ENCODE measurements at regions not wholly inside any gene's neighbourhood (a gene's known extent, or its start where the extent isn't known, plus 50 kb on each side); places are given as distances from the start of the nearest gene placed in this dataset.
"Not testable (repeated sequence)": the region's sequence is repeated elsewhere in the genome, so short reads cannot be mapped to it uniquely, and the experiment has no call there.

DNA sequence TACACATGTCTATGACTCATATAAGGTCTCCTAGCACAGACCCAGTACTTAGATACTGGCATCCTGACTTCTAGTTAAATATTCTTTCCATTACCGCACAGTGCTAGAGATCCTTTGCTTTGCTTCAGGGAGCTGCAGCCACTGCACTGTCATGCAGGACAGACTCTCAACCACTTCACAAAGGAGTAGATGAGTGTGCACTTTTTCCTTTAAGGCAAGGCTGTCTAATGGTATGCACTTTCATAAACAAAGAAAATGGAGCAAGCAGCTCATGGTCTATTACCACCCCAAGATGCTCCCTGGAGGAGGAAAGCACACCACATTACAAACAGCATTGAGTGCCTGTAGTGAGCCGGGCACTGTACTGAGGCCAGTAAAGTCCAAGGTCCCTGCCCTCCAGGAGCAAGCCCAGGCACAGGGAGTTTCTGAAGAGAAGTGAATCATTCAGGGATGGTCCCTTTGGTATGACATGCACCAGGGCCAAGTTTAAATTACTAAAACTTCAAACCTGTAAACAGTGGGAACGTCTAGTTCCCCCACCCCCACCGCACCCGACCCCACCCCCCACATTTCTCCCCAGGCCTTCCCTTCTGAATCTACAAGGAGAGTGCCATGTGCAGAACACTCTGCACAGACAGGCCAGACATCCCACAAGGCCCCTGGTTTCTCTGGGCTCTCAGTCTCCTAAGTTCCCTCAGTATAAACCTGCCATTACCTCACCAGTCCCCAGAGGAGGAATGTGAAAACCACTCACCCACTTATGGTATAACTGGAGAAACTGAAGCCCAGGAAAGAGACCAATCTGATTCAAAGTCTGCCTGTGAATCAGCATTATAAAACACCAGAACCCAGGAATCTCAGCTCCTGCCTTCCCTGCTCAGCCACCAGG, 107.8 kb upstream of the BCL6 start:
- no peak for DNase-seq (ENCODE audit: low read depth)

DNA sequence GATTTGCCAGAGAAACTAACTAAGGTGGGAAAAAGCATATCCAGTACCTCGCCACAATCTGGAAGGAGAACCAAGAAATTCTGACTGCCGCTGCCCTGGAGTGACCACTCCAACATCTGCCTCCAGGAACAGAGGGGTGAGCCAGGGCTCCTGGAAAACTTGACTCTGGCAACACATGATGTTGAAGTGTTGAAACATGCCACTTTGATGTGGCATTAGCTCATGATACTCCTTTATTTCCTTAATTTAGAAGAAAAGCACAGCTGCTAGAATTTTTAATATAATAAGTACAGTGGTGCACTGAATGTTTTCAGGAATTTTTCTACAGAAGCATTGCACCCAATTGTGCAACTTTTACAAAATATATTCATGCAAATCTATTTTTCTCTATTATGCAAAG, 109.9 kb upstream of the BCL6 start:
- DNase-seq (ENCODE audit: low read depth): no peak

DNA sequence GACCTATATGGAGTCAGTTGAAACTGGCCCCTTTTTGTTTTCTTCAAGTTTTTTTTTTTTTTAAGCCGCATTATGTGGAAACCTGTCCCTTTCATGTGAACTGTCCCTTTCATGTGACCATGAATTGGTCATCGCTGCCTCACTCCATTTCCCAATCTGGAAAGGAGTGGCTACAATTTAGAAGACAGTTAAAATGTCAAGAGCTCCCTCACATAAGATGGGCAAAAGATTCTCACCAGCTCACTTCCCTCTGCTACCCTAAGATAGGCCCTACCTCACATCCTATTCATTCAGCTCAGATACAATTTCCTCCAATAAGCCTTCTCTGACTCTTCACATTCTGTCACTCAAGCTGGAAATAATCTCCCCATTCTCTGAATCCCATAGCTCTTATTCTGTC, 111.3 kb upstream of the BCL6 start:
- DNase-seq (ENCODE audit: low read depth): no peak

DNA sequence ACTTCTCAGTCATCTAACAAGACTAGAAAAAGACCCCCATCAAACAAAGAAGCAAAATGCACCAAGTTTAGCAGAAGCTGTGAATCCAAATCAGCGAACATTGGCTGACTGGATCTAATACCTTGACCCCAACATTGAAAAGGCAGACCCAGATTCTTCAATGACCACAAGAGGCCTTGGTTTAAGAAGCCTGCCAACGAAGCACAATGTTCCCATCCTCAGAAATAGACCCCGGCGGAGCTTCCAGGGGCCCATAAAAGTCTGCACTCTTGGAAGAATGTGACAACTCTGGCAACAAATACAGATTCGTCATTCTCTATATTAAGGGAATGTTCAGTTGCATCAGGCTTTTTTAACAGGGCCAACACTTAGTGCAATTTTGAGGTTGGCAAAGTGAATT, 112.8 kb upstream of the BCL6 start:
- no peak for DNase-seq (ENCODE audit: low read depth)

DNA sequence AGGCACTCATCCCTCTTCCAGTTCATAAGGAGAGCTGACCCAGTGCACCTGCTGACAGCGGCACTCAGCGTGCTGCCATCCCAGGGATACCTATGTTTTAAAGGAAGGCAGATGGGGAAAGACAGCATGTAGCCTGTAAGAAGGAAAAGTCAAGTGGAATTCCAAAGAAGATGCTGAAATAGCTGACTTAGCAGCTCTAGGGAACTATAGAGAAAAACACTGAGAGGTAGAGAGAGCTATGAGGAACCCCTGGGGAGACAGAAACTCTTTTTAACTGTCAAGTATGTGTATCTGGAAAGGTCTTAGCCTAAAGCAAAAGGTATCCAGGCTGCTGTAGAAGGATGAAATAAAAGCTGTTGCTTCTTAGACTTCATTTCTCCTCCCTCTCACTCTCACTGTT, 113.4 kb upstream of the BCL6 start:
- no peak for DNase-seq (ENCODE audit: low read depth)

DNA sequence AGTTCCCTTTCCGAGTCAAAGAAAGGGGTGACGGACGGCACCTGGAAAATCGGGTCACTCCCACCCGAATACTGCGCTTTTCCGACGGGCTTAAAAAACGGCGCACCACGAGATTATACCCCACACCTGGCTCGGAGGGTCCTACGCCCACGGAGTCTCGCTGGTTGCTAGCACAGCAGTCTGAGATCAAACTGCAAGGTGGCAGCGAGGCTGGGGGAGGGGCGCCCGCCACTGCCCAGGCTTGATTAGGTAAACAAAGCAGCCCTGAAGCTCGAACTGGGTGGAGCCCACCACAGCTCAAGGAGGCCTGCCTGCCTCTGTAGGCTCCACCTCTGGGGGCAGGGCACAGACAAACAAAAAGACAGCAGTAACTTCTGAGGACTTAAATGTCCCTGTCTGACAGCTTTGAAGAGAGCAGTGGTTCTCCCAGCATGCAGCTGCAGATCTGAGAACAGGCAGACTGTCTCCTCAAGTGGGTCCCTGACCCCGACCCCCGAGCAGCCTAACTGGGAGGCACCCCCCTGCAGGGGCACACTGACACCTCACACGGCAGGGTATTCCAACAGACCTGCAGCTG, 117.5 kb upstream of the BCL6 start:
- not testable (repeated sequence) for DNase-seq (ENCODE audit: low read depth)

DNA sequence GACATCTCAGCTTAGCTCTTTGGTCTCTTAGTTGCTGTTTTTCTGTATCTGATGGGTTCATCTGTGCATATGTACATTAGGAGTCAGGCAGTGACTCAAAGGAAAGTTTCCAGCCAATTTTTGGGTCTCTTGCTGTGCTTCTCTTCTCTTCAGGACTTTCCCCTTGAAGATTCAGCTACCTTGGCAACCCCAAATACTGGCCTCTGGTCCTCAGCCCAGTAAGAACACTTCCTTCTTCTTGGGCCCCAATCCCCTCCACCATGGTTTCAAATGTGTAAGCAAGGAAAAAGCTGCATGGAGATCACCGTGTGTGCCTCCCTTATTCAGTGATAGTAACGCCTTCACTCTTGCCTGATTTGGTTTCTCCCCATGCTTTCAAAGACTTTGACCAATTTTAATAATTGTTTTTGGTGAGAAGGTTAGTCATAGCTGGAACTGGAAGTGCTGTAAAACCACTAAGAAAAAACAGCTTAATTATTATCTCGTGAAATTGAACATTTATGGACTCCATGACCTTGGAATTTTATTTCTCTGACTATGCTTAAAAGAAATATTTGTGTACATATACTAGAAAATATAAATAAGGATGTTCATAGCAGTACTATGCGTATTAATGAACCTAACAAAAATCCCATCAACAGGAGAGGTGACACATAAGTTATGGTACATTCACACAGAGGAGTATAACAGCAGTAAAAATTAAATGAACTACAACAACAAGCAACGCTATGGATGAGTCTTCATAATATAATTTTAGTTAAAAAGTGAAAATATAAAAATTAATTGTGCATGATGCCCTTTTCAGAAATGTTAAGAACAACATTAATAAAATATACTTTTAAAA, 125.3 kb upstream of the BCL6 start:
- DNase-seq (ENCODE audit: low read depth): no peak

DNA sequence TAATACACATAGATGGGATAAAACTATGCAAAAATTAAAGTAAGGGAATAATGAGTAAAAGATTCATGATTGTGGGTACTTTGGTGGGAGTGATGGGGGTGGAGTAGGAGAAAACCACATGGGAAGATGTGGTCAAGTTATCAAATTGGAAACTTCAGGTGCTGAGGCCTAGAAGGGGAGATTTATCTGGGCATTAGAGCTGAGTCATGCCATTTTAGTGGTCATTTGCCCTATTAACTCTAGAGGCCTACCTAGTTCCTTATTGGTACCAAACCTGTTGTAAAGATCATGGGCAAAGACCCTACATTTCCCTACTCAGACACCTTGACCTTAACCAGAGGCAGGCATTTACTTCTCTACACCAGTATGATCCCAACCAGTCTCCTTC, 125.9 kb upstream of the BCL6 start:
- DNase-seq (ENCODE audit: low read depth): no peak

DNA sequence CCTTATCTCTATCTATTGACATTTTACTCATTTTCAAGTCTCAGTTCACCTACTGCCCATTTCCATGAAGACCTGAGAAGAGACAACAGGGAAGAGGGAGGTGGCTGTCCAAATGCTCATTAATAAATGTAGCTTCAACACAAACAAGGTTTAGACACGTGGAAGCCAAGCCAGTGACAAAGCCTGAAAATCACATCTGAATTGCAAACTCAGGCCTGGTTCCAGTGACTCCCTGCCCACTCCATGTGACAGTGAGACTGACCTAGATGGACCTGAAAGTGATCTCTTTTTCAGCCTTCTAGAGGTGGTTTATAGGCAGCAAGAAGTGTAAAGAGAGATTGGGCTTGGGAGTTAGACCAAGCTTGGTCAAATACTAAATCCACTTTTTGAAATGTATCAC, 126.6 kb upstream of the BCL6 start:
- no peak for DNase-seq (ENCODE audit: low read depth)

DNA sequence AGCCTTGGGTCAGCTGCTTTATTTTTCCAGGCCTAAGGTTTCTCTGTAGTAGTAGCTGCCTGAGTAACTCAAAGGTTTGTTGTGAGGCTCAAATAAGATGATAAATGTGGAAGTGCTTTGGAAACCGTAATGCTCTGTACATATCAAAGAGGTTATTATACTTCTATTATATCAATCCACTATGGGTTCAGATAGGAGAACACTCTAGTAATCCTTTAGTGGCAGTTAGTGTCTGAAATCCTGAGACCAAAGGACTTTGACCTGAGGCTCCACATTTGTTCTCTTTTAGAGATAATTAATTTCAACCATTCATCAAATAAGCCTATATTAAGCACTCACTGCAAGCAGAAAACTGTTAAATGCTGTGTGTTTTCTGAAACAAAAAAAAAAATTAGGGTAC, 128.6 kb upstream of the BCL6 start:
- DNase-seq (ENCODE audit: low read depth): no peak

DNA sequence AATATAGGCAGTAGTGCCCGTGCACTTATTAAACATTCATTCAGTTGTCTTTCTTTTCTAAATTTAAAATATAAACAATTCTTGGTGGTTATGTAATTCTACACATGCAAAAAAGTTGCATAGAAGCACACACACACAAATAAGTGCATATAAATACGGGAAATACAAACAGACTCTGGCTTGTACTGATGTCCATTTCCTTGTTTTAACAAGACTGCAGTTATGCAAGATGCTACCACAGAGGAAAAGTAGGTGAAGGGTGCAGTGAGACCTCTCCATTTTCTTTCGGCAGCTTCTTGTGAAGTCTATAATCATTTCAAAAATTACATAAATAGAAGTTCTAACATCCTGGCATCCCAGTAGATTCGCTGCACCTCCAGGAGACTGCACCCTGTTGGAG, 130.6 kb upstream of the BCL6 start:
- no peak for DNase-seq (ENCODE audit: low read depth)

DNA sequence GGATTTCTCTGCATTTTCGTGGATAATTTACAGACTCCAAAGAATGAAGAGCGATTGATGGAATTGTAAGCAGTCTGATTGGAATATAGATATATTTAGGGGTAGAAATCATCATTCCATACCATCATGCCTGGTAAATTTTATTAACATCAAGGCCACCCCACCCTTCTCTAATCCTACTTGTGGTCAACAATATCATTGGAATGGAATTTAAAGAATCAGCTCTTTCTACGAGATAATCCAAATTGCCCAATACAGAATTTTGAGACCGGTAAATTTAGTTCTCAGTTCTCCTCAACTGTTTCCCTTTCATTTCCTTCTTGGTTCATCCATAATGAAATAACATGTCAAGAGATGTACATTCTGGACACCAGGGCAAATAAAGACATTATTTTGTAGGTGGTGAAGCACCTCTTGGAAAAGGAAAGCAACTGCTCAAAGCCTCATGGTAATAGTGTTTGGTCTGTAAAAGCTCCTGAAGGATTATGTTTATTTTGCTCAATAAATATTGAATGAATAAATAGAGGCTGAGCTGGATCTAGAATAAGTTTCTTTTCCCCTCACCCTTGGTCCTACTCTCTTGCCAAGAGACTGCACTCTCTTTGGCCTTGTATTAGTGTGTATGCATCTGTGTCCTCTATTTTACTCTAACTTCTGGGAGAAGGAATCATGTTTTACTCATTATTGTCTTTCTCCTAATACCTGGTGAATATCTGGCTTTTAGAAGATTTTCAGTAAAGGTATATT, 133.7 kb upstream of the BCL6 start:
- DNase-seq (ENCODE audit: low read depth): no peak

DNA sequence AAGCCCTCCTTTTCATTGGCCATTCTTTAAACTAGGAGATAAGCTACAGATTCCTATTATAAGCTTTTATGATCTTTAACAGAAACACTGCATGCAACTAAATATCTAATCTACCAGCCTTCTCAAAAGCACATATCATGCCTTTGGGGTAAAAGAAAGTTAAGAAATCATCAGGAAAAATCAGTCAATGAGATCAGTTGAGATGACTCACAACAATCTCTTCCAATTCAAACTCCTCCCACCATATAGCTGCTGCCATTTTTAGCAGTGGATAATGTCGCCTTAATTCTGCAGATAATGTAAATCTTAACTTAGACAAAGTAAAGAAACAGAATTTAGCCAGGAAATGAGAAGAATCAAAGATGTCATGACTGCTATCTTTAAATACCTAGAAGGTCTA, 135.2 kb upstream of the BCL6 start:
- no peak for DNase-seq (ENCODE audit: low read depth)

DNA sequence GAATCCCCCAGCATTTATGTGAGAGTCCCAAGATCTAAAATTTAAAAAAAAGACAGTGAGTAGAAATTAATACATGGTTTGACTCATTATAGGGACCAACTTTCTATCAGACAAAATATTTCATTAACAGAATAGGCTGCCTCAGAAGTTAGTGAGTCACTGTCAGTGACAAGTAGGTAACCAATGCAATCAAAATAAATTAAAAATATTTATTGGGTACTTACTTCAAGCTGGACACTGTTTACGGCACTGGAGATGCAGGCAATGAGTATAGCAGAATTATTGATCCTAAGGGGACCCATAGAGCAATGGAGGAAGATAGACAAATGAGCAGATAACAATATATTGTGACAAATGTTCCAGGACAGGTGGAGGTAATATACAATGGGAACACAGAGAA, 135.6 kb upstream of the BCL6 start:
- DNase-seq (ENCODE audit: low read depth): no peak

DNA sequence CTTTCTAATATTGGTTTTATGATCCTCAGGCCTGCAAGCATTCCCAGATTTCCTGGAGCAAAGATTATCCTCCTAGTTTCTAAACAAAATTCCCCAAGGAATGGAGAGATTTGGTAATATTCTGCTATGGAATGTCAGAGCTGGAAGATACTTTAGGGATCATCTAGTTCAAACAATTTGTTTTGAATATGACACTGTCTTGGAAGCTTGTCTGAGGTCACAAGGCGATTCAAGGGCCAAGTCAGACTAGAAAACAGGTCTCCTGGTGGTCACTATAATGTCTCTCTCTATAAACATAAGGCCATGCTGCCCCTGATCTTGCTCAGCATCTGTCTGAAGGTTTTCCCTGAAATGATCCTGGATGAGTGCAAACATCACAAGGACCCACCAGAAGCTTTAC, 143.4 kb upstream of the BCL6 start:
- DNase-seq (ENCODE audit: low read depth): no peak

DNA sequence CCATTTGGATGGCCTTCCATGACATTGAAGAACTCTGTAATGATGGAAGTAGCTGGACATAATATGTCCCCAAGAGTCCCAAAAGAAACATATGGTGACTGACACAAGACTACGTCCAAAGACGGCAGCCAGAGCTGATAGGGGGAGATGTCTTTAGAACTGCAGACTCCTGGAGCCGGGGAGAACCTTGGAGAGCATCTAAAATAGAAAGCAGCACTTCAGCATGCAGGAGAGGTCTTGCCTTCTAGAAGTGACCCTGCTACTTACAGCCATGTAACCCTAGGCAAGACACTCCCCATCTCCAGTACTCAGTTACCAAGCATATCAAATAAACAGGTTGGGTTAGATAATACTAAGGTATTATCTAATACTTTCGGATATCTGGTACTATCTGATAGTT, 143.8 kb upstream of the BCL6 start:
- DNase-seq (ENCODE audit: low read depth): no peak

DNA sequence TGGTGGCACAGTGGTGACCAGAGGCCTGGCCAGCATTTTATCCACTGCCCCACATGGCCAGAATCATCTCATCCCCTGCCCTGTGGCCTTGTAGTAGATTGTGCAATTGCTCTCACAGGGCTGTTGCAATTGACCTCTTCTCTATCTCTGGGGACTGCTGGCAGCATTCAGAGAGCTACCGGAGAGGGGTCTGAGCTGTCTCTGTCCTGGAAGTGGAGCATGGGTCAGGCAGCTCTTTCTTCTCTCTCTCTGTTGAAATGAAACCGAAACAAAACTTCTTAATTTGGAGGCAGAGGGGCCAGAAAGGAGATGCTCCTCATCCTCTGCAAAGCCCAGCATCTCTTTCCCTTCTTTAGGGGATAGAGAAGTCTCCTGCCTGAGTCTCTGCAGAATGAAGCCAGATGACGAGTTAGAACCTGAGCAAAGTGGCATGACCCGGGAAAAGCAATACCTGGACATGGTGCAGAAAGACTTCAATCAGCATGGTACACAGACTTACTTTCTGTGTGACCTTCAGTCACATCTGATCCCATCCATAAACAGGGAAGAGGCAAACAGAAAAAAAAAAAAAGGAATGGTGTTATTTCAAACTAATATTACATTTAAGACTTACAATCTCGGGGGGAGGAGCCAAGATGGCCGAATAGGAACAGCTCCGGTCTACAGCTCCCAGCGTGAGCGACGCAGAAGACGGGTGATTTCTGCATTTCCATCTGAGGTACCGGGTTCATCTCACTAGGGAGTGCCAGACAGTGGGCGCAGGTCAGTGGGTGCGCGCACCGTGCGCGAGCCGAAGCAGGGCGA, 144.5 kb upstream of the BCL6 start:
- no peak for DNase-seq (ENCODE audit: low read depth)

DNA sequence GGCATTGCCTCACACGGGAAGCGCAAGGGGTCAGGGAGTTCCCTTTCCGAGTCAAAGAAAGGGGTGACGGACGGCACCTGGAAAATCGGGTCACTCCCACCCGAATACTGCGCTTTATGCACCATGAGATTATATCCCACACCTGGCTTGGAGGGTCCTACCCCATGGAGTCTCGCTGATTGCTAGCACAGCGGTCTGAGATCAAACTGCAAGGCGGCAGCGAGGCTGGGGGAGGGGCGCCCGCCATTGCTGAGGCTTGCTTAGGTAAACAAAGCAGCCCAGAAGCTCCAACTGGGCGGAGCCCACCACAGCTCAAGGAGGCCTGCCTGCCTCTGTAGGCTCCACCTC, 145.1 kb upstream of the BCL6 start:
- not testable (repeated sequence) for DNase-seq (ENCODE audit: low read depth)

DNA sequence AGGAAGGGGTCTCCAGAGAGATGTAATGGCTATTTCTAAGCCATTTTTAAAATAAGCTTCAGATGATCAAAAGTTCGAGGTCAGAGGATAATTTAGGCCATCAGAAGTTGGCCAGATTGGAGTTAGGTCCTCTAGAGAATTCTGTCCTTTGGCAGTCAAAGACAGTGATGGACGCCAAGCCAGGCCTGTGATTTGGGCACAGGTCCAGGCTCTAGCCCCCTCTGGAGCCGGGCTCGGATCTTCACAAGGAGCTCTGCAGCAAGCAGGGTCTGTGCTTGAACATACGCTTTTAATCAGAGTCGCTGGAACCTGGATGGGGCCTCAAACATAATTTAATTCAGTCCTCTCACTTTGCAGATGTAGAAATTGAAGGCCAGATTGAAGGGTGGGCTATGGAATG, 151.4 kb upstream of the BCL6 start:
- DNase-seq (ENCODE audit: low read depth): no peak

DNA sequence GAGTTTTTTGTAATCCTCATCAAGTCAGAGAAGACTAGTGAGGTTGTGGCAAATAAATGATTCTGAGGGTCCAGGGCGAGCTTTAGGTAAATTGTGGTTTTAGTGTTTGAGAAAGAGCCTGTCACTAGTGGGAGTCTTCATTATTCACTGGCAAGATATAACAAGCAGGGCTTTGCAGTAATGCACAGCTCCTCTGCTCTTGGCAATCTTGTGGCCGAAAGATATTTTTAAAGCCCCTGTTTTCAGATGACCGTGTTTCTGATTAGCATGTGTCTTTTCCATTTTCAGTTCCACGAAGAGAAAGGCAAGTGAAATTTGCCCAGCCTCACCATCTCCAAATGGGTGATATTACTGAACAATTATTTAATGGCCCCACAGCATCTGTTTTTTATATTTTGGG, 154.0 kb upstream of the BCL6 start:
- no peak for DNase-seq (ENCODE audit: low read depth)

DNA sequence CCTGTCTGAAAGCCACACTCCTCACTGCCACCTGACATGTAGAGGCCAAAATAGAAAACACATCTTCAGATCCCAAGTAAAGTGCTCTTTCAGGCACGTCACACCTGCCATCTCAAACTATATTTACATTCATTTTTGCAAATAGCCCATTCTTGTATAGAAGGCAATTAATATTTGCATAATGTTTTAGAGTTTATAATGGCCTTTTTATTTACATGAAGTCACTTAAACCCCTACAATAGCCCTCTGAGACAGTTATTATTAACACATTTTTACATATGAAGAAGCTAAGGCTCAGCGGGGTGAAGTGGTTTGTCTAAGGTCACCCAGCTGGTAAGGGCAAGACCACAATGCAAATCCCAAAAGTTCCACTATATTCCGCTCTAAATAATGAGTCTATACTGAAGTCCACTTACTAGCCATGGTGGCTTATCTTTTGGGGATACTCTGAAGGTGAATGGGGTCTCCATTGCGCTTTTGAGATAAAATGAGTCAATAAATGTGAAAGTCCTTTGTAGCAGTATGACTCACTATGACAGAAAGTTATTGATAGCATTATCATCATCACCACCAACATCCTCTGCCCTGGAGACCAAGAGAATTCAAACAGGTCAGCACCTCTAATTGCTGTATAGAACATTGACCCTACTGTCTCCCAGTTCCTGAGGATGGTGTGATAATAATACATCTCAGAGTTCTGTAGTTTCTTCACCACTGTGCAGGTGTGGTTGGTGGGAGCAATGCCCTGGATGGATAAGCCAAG, 155.9 kb upstream of the BCL6 start:
- no peak for DNase-seq (ENCODE audit: low read depth)
